GM23248 (cell line): ENCODE measurements at regions not wholly inside any gene's neighbourhood (a gene's known extent, or its start where the extent isn't known, plus 50 kb on each side); places are given as distances from the start of the nearest gene placed in this dataset.

Experiments
- EZH2 ChIP-seq: fragments of 200-600 bp; sonication (generic); IDR thresholded peaks from 2 replicates; pipeline ENCODE4 v1.6.1; 2018; ENCODE audit warnings: antibody characterized with exemption, mild to moderate bottlenecking; ENCODE audit not compliant: insufficient read depth, poor library complexity, severe bottlenecking
- EZH2phosphoT487 ChIP-seq: fragments of 200-600 bp; sonication (generic); IDR thresholded peaks from 2 replicates; pipeline ENCODE4 v1.6.1; 2018; ENCODE audit warnings: antibody characterized with exemption, moderate library complexity, mild to moderate bottlenecking, low read depth; ENCODE audit not compliant: insufficient read depth

- TF ChIP-seq EZH2 (no peak), EZH2phosphoT487 (no peak)
Measured at GRCh38 chr10:63780101-63780500, 258.9 kb downstream of the REEP3 start.
